ENCODE measurements at regions not wholly inside any gene's neighbourhood (a gene's known extent, or its start where the extent isn't known, plus 50 kb on each side); places are given as distances from the start of the nearest gene placed in this dataset.

GRCh38 chr5:84637662-84638375 is 253.1 kb upstream of the EDIL3 start:
- TF ChIP-seq CTCF (IDR thresholded peaks at IDR 0.05) = no peak
- TF ChIP-seq EP300 (IDR thresholded peaks at IDR 0.05) = no peak
- TF ChIP-seq BHLHE40 (IDR thresholded peaks at IDR 0.05; ENCODE audit: low read depth, low read length) = no peak
- TF ChIP-seq MYC (IDR thresholded peaks at IDR 0.05; ENCODE audit: borderline replicate concordance, low read length) = no peak
- no peak for TF ChIP-seq POLR2A (IDR thresholded peaks at IDR 0.05; ENCODE audit: low read length)
